ENCODE measurements at regions not wholly inside any gene's neighbourhood (a gene's known extent, or its start where the extent isn't known, plus 50 kb on each side); places are given as distances from the start of the nearest gene placed in this dataset.
"Not testable (repeated sequence)": the region's sequence is repeated elsewhere in the genome, so short reads cannot be mapped to it uniquely, and the experiment has no call there.

- no peak for DNase-seq (ENCODE audit: low spot score)
These were observed 257.0 kb upstream of the RNF32 start for GRCh38 chr7:156383526-156383925.

DNA sequence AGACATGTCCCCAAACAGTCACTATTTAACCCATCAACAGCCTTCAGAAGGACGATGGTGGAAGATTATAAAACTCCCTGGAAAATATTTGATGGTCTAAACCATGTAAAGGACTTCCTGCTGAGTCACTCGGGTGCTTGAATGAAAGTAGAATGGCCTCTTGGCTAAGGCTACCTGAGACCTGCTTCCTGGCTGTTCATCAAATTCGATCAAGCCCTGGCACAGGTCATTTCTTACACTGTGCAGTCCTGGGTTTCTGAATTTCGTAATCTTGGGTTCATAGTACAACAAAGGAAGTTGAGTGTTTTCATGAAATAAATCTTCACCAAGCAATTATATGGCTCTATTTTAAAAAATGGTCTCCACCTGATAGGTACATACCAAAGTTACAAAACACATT, 260.3 kb upstream of the RNF32 start:
- no peak for DNase-seq (ENCODE audit: low spot score)

DNA sequence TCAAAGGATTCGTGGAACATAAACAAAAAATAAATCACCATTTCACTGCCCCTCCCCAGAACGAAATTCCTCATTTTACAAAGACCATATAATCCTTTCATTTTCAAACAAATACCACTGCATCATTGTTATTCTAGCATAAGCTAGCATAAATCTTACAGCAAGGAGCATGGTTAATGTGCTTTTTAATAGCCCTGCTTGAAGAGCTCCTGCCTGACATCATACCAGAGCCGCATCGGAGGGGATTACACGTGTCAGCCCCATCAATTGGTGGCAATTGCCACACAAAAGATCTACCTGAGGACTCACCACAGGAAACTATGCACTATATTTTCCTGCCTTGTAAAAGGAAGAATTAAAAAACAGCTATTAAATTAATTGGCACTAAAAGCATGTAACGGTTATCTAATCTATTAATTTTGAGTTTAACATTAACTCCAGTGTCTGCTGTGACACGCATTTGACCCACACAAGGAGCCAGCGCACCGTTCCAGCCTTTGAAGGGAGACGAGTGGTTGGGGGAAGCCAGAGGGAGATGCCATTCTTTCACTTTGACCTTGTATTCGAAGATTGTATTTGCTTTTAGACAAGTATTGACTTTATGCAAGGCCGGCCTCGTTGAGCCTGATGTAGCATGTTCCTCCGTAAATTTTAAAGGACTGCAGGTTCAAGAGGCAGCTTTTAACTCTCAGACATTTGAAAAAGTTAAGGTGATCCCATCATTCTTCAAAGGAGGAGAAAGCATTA, 261.1 kb upstream of the RNF32 start:
- DNase-seq (ENCODE audit: low spot score), result no peak

- no peak for DNase-seq (ENCODE audit: low spot score)
These were observed 261.8 kb upstream of the RNF32 start for GRCh38 chr7:156378806-156379205.

DNA sequence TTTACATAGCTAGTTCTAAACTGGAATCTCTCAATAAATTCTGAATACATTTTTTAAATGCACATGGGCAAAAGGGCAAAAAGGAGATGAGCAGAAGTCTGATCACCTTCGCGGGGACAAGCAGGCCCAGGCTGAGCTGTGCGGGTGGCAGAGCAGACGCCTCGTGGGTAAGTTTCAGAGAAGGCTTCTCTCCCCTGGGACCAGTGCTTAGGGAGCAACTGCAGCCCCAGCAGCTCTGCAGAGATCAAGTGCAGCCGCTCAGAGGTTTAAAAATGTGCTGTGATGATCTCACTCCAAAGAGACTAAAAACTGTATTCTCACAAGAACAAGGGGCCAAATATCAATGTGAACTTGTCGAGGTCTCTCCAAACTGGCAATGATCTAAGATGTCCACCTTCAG, 264.3 kb upstream of the RNF32 start:
- no peak for DNase-seq (ENCODE audit: low spot score)

DNA sequence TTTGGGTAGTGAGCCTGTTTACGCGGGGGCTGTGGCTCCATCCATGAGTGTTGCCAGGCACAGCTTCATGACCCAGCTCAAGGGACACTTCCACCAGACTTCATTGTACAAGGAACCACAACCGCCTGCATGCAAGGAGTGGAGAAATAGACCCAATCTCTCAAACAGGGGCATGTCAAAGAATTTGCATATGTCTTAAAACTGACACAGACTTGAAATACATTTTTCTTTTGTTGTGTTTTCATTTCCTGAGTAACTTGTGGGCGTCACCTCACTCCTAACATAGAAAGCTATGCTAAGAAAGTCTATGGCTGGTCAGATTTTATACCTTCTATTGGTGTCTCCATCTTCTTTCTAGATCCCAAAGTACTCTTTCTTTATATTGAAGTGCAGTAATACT, 266.2 kb upstream of the RNF32 start:
- no peak for DNase-seq (ENCODE audit: low spot score)

DNA sequence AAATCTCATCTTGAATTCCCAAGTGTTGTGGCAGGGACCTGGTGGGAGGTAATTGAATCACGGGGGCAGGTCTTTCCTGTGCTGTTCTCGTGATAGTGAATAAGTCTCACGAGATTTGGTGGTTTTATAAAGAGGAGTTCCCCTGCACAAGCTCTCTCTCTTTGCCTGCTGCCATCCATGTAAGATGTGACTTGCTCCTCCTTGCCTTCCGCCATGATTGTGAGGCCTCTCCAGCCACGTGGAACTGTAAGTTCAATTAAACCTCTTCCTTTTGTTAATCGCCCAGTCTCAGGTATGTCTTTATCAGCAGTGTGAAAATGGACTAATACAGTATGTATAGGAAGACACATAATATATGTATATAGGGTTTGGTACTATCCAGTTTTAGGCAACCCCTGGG, 270.6 kb upstream of the RNF32 start:
- not testable (repeated sequence) for DNase-seq (ENCODE audit: low spot score)

DNA sequence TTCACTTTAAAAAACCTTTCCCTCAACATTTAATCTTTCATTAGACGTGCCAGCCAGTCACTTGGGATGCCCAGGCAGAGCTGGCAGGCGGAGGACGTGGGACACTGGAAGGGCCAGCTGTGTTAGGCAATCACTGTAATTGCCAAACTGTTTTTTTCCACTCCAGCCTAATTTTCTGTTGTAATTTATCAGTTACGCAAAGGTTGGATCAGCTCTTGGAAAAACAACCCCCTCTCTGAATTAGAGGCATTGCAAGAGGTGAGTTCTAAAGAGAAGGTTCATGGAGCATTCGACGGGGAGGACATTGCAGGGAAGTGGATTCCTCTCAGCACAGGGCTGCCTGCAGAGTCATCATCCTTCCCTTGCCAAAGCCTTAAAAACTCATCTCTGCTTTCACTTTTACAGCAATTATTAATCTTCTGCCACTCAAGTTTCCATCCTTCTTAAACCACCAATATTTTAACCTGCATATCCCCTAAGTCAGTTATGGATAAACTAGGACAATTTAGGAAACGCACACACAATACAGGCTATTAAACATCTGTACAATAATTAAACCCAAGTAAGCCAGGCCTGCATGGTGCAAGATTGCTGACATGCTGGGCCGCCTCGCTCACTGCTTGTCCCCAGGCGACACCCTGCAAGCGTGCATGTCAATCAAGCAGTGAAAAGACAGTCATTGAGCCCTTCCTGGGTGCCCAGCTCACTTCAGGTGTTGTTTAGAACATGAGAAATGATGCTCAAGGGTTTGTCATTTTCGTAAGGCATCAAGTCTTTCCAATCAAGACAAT, 272.3 kb upstream of the RNF32 start:
- DNase-seq (ENCODE audit: low spot score), result no peak

- no peak for DNase-seq (ENCODE audit: low spot score)
These were observed 276.8 kb upstream of the RNF32 start for GRCh38 chr7:156363751-156364150.

GRCh38 chr7:156360835-156361234, 279.7 kb upstream of the RNF32 start:
- DNase-seq (ENCODE audit: low spot score), result no peak

DNA sequence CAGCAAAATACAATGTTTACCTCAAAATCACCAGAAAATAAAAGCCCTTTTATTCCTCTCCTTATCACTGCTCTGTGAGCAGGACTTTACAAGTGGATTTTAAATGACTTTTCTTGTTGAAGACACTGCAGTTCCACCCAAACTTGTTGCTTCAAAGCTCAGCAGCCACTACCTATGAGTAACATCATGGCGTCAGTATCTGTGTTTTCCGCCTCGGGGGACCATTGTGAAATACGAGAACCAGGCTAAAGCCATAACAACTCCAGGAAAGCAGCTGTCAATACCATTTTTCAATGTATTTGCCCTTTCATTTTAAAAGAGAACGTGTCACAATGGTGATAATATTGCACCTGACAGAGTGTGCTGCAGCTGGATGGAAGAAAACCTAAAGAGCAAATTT, 284.0 kb upstream of the RNF32 start:
- no peak for DNase-seq (ENCODE audit: low spot score)

DNA sequence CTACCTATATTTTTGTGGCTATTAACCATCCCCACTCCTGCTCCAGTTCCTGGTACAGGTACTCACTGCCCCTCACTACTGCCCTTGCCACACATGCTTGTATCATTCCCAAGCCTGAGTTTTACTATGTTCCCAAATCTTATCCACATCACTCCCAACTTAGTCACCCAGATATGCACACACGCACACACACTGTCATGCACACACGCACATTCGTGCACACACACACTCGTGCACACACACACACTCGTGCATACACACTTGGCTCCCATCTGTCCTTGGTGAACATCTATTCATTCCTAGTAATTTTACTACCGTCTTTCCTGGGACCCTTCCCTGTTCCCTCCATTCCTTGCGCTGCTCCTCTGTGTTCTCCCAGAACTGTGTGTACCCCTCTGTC, 287.2 kb upstream of the RNF32 start:
- no peak for DNase-seq (ENCODE audit: low spot score)

- DNase-seq (ENCODE audit: low spot score), result not testable (repeated sequence)
These were observed 292.8 kb upstream of the RNF32 start for GRCh38 chr7:156347703-156348248.

- no peak for DNase-seq (ENCODE audit: low spot score)
These were observed 293.4 kb upstream of the RNF32 start for GRCh38 chr7:156347132-156347531.

DNA sequence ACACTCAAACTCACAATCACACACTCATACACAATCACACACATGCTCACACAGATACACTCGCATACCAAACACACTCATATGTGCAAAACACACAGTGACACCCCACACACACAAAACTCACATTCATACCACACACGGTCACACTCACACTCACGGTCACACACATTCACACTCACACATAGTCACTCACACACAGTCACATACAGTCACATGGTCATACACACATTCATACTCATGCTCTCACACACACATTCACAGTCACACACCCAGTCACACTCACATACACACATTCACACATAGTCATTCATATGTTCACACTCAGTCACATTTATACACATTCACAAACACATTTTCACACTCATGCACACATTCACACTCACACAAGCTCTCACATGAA, 296.0 kb upstream of the RNF32 start:
- DNase-seq (ENCODE audit: low spot score), result no peak

DNA sequence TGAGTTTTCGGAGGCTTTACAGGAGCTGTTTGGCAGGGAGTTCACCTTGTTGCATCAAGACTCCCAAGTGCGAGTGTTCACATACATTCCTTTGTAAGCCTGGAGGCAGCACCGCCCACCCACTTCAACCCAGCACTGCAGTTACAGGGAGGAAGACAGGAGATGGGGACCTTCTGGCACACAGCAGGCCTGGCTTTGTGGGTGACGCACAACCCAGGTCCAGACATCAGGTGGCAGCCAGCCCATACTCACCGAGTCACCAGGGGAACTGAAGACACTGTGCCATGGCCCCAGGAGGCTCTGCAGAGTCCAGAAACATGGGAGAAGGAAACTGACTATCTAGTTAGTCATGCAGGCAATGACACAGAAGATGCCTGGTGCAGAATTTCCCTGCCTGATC, 305.9 kb upstream of the RNF32 start:
- DNase-seq (ENCODE audit: low spot score), result no peak

DNA sequence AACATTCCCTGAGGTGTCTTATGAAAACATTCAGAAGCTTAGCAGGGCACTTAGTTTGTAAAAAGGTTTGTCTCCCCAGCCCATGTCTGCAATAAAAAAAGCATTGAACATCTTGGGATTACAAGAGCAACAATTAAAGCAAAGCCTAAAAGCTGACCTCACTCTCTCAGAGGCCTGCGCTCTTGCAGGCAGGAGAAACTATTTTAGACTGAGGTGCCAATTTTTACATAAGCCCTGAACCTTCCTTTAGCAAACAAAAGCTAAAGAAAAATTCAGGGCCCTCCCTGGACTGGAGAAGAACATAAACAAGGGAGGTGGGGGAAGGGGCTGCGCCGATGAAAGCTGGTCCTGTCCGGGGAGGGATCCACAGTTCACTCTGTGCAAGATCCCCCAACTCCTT, 312.7 kb upstream of the RNF32 start:
- DNase-seq (ENCODE audit: low spot score), result no peak

GRCh38 chr7:156327474-156327873, 313.1 kb upstream of the RNF32 start:
- DNase-seq (ENCODE audit: low spot score), result no peak

GRCh38 chr7:156324201-156324600, 316.4 kb upstream of the RNF32 start:
- DNase-seq (ENCODE audit: low spot score), result no peak

- DNase-seq (ENCODE audit: low spot score), result not testable (repeated sequence)
These were observed 319.1 kb upstream of the RNF32 start for GRCh38 chr7:156321430-156321829.

GRCh38 chr7:156318926-156319325, 321.6 kb upstream of the RNF32 start:
- no peak for DNase-seq (ENCODE audit: low spot score)

GRCh38 chr7:156318426-156318825, 322.1 kb upstream of the RNF32 start:
- DNase-seq (ENCODE audit: low spot score), result no peak

GRCh38 chr7:156309016-156309620, 331.5 kb upstream of the RNF32 start:
- no peak for DNase-seq (ENCODE audit: low spot score)

All from CD4-positive, alpha-beta T cell treated with Interleukin-15 for 4 hours (primary cell).